GM18498 (cell line): ENCODE measurements at regions not wholly inside any gene's neighbourhood (a gene's known extent, or its start where the extent isn't known, plus 50 kb on each side); places are given as distances from the start of the nearest gene placed in this dataset.
A peak's percentile ranks its signal among the peaks of the same experiment; 100 is the strongest.

Experiments used
- ATAC-seq: cut with Tn5 transposase; IDR thresholded peaks from one replicate; pipeline ENCODE4 v1.9.1; 2021; ENCODE audit warnings: mild to moderate bottlenecking, moderate library complexity; ENCODE audit not compliant: unreplicated experiment

- ATAC-seq: no peak
Observed at GRCh38 chrX:30504309-30504708, 73.3 kb downstream of the TASL start.

- no peak for ATAC-seq
Observed at GRCh38 chrX:30495468-30495867, 82.1 kb downstream of the TASL start.

- ATAC-seq: no peak
Observed at GRCh38 chrX:30493348-30493747, 84.2 kb downstream of the TASL start.

GRCh38 chrX:30489323-30489722 lies 88.2 kb downstream of the TASL start:
- ATAC-seq: no peak

GRCh38 chrX:30488092-30488491 lies 89.5 kb downstream of the TASL start:
- peak; percentile 68 for ATAC-seq

DNA sequence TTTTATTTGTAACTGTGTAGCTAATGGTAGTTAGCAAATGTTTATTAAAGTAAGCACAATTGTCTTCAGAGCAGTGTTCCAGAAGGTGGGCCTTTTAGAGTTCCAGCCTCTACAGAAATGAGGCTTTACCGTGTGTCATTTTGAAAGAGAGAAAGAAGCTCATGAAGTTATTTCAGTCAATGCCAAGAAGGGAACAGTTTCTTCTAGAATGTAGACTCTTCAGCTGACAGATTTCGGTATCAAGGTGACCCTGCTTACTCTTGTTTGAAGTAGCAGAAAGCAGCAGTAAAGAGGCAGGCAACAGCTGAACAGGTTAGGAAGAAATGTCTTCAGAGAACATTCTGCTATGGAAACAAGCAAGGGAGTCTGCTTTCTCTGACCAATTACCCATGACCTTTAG lies 93.6 kb downstream of the TASL start:
- peak; percentile 69 for ATAC-seq

GRCh38 chrX:30468471-30468870 lies 109.1 kb downstream of the TASL start:
- no peak for ATAC-seq
